ENCODE measurements at regions not wholly inside any gene's neighbourhood (a gene's known extent, or its start where the extent isn't known, plus 50 kb on each side); places are given as distances from the start of the nearest gene placed in this dataset.
"Not testable (repeated sequence)": the region's sequence is repeated elsewhere in the genome, so short reads cannot be mapped to it uniquely, and the experiment has no call there.

DNA sequence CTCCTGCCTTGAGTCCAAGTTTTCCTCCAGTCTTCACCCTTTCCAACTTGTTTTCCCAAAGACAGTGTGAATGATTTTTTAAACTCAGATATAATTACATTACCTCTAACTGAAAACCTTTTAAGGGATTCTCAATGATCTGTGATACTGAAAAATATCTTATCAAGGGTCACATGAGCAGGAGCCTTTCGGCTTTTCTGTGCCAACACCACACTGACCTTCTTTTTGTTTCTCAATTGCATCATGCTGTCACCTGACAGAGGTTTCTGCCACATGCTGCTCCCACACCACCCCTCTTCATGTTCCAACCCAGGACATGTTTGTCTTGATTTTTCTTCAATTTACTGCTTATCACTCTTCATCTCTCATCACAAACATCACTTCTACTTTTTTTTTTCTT, 820.0 kb downstream of the PRELID2 start:
- WGBS, 2 donors: 70 to 88% methylated on average over 1 of the region's 1 CpG

DNA sequence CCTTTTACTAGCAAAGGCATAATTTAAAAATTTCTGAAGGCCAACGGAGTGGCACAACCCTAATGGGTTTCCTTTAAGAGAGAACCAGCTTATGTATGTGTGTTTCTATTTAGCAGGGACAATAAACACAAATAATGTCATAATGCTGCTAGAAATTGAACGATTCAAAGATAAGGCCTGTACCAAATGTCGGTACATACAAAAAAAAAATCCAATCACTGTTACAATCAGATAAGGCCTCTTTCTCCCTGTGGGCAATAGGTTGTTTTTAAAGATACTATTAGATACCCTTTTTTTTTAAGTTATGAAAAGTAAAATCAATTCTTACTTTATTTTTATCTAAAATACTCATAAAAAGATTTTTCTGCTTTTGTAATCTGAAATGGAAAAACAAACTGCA, 821.0 kb downstream of the PRELID2 start:
- Histone ChIP-seq H3K4me3 (no peak overlapping the region), H3K4me1 (ENCODE audit: control insufficient read depth in 5 of 5, insufficient read depth in 5 of 5, low read length in 5 of 5) (no peaks in the 10 kb centered on the region), H3K9ac (ENCODE audit: insufficient read depth in 1 of 2, low read length in 2 of 2) (no peak overlapping the region), H3K36me3 (ENCODE audit: control insufficient read depth in 4 of 4, insufficient read depth in 4 of 4, low read length in 4 of 4) (no peaks in the 10 kb centered on the region), H3K27me3 (ENCODE audit: control insufficient read depth in 3 of 3, insufficient read depth in 3 of 3, low read length in 2 of 3) (no peaks in the 10 kb centered on the region), H3K9me3 (ENCODE audit: control insufficient read depth in 4 of 4, insufficient read depth in 3 of 4, low read length in 3 of 4) (no peaks in the 10 kb centered on the region), H3K27ac (ENCODE audit: low read depth in 1 of 2, low read length in 1 of 2) (no peak overlapping the region)
- no peak for DNase-seq
- ATAC-seq (ENCODE audit: insufficient read depth, low FRiP score): no peak
- 82 to 89% methylated on average over 3 of the region's 3 CpGs for WGBS, 2 donors
- TF ChIP-seq, protein P1, sequence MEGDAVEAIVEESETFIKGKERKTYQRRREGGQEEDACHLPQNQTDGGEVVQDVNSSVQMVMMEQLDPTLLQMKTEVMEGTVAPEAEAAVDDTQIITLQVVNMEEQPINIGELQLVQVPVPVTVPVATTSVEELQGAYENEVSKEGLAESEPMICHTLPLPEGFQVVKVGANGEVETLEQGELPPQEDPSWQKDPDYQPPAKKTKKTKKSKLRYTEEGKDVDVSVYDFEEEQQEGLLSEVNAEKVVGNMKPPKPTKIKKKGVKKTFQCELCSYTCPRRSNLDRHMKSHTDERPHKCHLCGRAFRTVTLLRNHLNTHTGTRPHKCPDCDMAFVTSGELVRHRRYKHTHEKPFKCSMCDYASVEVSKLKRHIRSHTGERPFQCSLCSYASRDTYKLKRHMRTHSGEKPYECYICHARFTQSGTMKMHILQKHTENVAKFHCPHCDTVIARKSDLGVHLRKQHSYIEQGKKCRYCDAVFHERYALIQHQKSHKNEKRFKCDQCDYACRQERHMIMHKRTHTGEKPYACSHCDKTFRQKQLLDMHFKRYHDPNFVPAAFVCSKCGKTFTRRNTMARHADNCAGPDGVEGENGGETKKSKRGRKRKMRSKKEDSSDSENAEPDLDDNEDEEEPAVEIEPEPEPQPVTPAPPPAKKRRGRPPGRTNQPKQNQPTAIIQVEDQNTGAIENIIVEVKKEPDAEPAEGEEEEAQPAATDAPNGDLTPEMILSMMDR (IDR thresholded peaks at IDR 0.05; ENCODE audit: control extremely low read depth, extremely low read depth): no peak

More for the DNA sequence above, 820.0 kb downstream of the PRELID2 start:
- no peak for DNase-seq
- no peak overlapping the region for H3K9ac ChIP-seq (ENCODE audit: insufficient read depth in 1 of 2, low read length in 2 of 2)
- H3K27me3 ChIP-seq (ENCODE audit: control insufficient read depth in 3 of 3, insufficient read depth in 3 of 3, low read length in 2 of 3): no peaks in the 10 kb centered on the region
- no peak overlapping the region for H3K4me3 ChIP-seq
- TF ChIP-seq, protein P1 (IDR thresholded peaks at IDR 0.05; ENCODE audit: control extremely low read depth, extremely low read depth): no peak
- no peaks in the 10 kb centered on the region for H3K36me3 ChIP-seq (ENCODE audit: control insufficient read depth in 4 of 4, insufficient read depth in 4 of 4, low read length in 4 of 4)
- ATAC-seq (ENCODE audit: insufficient read depth, low FRiP score): no peak
- no peaks in the 10 kb centered on the region for H3K9me3 ChIP-seq (ENCODE audit: control insufficient read depth in 4 of 4, insufficient read depth in 3 of 4, low read length in 3 of 4)
- H3K27ac ChIP-seq (ENCODE audit: low read depth in 1 of 2, low read length in 1 of 2): no peak overlapping the region
- no peaks in the 10 kb centered on the region for H3K4me1 ChIP-seq (ENCODE audit: control insufficient read depth in 5 of 5, insufficient read depth in 5 of 5, low read length in 5 of 5)

DNA sequence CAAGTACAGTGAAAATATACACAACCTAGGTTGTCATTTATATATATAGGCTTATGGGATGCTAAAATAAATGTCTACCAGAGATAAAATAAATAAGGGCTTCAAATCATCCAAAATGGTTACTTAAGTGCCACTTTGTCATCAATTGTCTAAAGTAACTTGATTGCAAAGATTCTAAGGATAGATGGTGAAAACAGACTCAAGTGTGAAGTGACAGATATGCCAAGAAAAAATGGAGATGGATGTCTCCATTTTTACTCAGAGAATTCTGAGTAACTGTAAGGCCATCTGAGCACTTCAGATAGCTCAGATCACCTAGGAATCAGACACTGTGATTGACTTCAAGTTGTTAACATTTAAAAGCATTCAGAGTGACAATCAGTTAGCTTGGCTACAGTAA, 824.3 kb downstream of the PRELID2 start:
- Histone ChIP-seq H3K27me3 (ENCODE audit: control insufficient read depth in 3 of 3, insufficient read depth in 3 of 3, low read length in 2 of 3) (no peaks in the 10 kb centered on the region), H3K36me3 (ENCODE audit: control insufficient read depth in 4 of 4, insufficient read depth in 4 of 4, low read length in 4 of 4) (no peaks in the 10 kb centered on the region), H3K4me3 (no peak overlapping the region), H3K27ac (ENCODE audit: low read depth in 1 of 2, low read length in 1 of 2) (no peak overlapping the region), H3K9ac (ENCODE audit: insufficient read depth in 1 of 2, low read length in 2 of 2) (no peak overlapping the region), H3K4me1 (ENCODE audit: control insufficient read depth in 5 of 5, insufficient read depth in 5 of 5, low read length in 5 of 5) (no peaks in the 10 kb centered on the region), H3K9me3 (ENCODE audit: control insufficient read depth in 4 of 4, insufficient read depth in 3 of 4, low read length in 3 of 4) (no peaks in the 10 kb centered on the region)
- TF ChIP-seq, protein P1 (IDR thresholded peaks at IDR 0.05; ENCODE audit: control extremely low read depth, extremely low read depth): no peak
- DNase-seq (no peak), ATAC-seq (ENCODE audit: insufficient read depth, low FRiP score) (no peak)

DNA sequence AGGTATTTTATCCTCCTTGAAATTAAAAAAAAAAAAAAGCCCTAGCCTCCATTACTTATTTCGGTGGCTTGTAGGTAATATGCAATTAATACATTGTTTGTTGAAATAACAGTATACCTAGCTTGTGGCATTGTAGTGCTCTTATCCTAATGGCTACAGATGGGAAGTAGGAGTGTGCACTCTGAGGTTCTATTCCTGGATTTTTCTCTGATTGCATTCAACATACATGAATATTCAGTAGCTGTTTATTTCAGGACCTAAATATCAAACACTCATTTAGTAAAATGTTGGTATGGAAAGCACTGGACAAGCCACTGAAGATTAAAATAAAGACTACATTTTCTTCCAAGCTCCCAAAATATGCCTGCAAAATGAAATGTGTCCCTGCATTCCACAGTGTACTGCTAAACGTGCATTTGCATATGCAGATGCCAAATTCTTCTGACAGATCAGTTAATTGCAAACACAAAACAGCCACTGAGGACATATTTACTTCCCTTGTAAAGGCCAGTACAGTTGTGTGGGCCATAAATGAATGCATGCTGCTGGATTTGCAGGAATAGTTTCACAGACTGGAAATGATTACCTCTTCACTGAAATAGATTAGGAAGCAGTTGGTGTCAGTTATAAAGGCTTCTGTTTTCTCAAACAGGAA, 826.1 kb downstream of the PRELID2 start:
- Histone ChIP-seq H3K27me3 (ENCODE audit: control insufficient read depth in 3 of 3, insufficient read depth in 3 of 3, low read length in 2 of 3) (no peaks in the 10 kb centered on the region), H3K9ac (ENCODE audit: insufficient read depth in 1 of 2, low read length in 2 of 2) (no peak overlapping the region), H3K4me3 (no peak overlapping the region), H3K4me1 (ENCODE audit: control insufficient read depth in 5 of 5, insufficient read depth in 5 of 5, low read length in 5 of 5) (no peaks in the 10 kb centered on the region), H3K9me3 (ENCODE audit: control insufficient read depth in 4 of 4, insufficient read depth in 3 of 4, low read length in 3 of 4) (no peaks in the 10 kb centered on the region), H3K36me3 (ENCODE audit: control insufficient read depth in 4 of 4, insufficient read depth in 4 of 4, low read length in 4 of 4) (no peaks in the 10 kb centered on the region), H3K27ac (ENCODE audit: low read depth in 1 of 2, low read length in 1 of 2) (no peak overlapping the region)
- ATAC-seq (ENCODE audit: insufficient read depth, low FRiP score) (no peak), DNase-seq (no peak)
- WGBS, 2 donors: 63 to 67% methylated on average over 2 of the region's 2 CpGs
- TF ChIP-seq, protein P1 (IDR thresholded peaks at IDR 0.05; ENCODE audit: control extremely low read depth, extremely low read depth): no peak

DNA sequence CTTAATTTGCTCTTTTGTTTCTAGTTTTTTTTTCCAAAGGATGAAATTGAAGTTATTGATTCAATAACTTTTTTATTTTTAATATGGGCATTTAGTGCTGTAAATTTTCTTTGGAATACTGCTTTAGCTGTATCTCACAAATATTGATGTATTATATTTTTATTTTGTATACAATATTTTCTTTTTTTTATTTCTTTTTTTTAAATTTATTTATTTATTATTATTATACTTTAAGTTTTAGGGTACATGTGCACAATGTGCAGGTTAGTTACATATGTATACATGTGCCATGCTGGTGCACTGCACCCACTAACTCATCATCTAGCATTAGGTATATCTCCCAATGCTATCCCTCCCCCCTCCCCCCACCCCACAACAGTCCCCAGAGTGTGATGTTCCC, 823.7 kb downstream of the KCTD16 start:
- not testable (repeated sequence) for H3K9me3 ChIP-seq (ENCODE audit: control insufficient read depth in 4 of 4, insufficient read depth in 3 of 4, low read length in 3 of 4); H3K4me3 ChIP-seq; H3K9ac ChIP-seq (ENCODE audit: insufficient read depth in 1 of 2, low read length in 2 of 2); H3K27me3 ChIP-seq (ENCODE audit: control insufficient read depth in 3 of 3, insufficient read depth in 3 of 3, low read length in 2 of 3); ATAC-seq (ENCODE audit: insufficient read depth, low FRiP score); H3K4me1 ChIP-seq (ENCODE audit: control insufficient read depth in 5 of 5, insufficient read depth in 5 of 5, low read length in 5 of 5); DNase-seq; H3K27ac ChIP-seq (ENCODE audit: low read depth in 1 of 2, low read length in 1 of 2); H3K36me3 ChIP-seq (ENCODE audit: control insufficient read depth in 4 of 4, insufficient read depth in 4 of 4, low read length in 4 of 4)

Data from lung (tissue), 11 donors.